BLaER1 (cell line): ENCODE measurements at regions not wholly inside any gene's neighbourhood (a gene's known extent, or its start where the extent isn't known, plus 50 kb on each side); places are given as distances from the start of the nearest gene placed in this dataset.

Source experiments
- H3K27ac ChIP-seq: shearing (Covaris generic); formaldehyde crosslinking; 2 replicates; pipeline ENCODE4 v1.8.1; 2022
- H3K27me3 ChIP-seq: shearing (Covaris generic); formaldehyde crosslinking; 2 replicates; pipeline ENCODE4 v1.8.1; 2022
- H3K36me3 ChIP-seq: shearing (Covaris generic); formaldehyde crosslinking; 2 replicates; pipeline ENCODE4 v1.8.1; 2022
- H3K4me1 ChIP-seq: shearing (Covaris generic); formaldehyde crosslinking; 2 replicates; pipeline ENCODE4 v1.8.1; 2022
- H3K4me2 ChIP-seq: shearing (Covaris generic); formaldehyde crosslinking; 2 replicates; pipeline ENCODE4 v1.8.1; 2022
- H3K4me3 ChIP-seq: shearing (Covaris generic); formaldehyde crosslinking; 2 replicates; pipeline ENCODE4 v1.8.1; 2022
- H3K9ac ChIP-seq: shearing (Covaris generic); formaldehyde crosslinking; 2 replicates; pipeline ENCODE4 v1.8.1; 2022
- H3K9me3 ChIP-seq: shearing (Covaris generic); formaldehyde crosslinking; 2 replicates; pipeline ENCODE4 v1.8.1; 2022
- H4K20me1 ChIP-seq: shearing (Covaris generic); formaldehyde crosslinking; 2 replicates; pipeline ENCODE4 v1.8.1; 2022
- Cebpa-rat ChIP-seq: shearing (Covaris generic); IDR thresholded peaks from 2 replicates; pipeline ENCODE4 v1.8.1; 2022

GRCh38 chr6:26294302-26294701 lies 70.7 kb upstream of the BTN3A2 start:
- Histone ChIP-seq H3K27me3 (no peaks in the 10 kb centered on the region), H4K20me1 (no peaks in the 10 kb centered on the region), H3K4me3 (no peak overlapping the region), H3K9me3 (peaks cover 12% of the 10 kb centered on the region), H3K27ac (no peak overlapping the region), H3K4me1 (no peaks in the 10 kb centered on the region), H3K36me3 (no peaks in the 10 kb centered on the region), H3K4me2 (no peak overlapping the region), H3K9ac (no peak overlapping the region)
- TF ChIP-seq Cebpa-rat = no peak

GRCh38 chr6:26295691-26296555 lies 69.1 kb upstream of the BTN3A2 start:
- Histone ChIP-seq H3K9me3 (no peaks in the 10 kb centered on the region), H3K4me3 (no peak overlapping the region), H3K36me3 (no peaks in the 10 kb centered on the region), H4K20me1 (no peaks in the 10 kb centered on the region), H3K9ac (no peak overlapping the region), H3K4me2 (0 out of 2 replicates have a peak overlapping the region, but pooled peaks have one; percentile 2), H3K4me1 (no peaks in the 10 kb centered on the region), H3K27ac (no peak overlapping the region), H3K27me3 (no peaks in the 10 kb centered on the region)
- TF ChIP-seq Cebpa-rat = no peak

GRCh38 chr6:26296556-26296856 lies 68.5 kb upstream of the BTN3A2 start:
- no peaks in the 10 kb centered on the region for H3K9me3 ChIP-seq
- no peak overlapping the region for H3K4me3 ChIP-seq
- no peaks in the 10 kb centered on the region for H4K20me1 ChIP-seq
- no peak for TF ChIP-seq Cebpa-rat
- H3K9ac ChIP-seq = no peak overlapping the region
- H3K4me2 ChIP-seq = no peak overlapping the region
- no peak overlapping the region for H3K27ac ChIP-seq
- no peaks in the 10 kb centered on the region for H3K36me3 ChIP-seq
- no peaks in the 10 kb centered on the region for H3K27me3 ChIP-seq
- no peaks in the 10 kb centered on the region for H3K4me1 ChIP-seq

GRCh38 chr6:26296857-26297648 lies 67.9 kb upstream of the BTN3A2 start:
- H3K9me3 ChIP-seq = no peaks in the 10 kb centered on the region
- no peaks in the 10 kb centered on the region for H3K4me1 ChIP-seq
- H3K36me3 ChIP-seq = no peaks in the 10 kb centered on the region
- no peak for TF ChIP-seq Cebpa-rat
- H4K20me1 ChIP-seq = no peaks in the 10 kb centered on the region
- H3K4me3 ChIP-seq = no peak overlapping the region
- no peak overlapping the region for H3K4me2 ChIP-seq
- H3K27ac ChIP-seq = no peak overlapping the region
- no peak overlapping the region for H3K9ac ChIP-seq
- H3K27me3 ChIP-seq = no peaks in the 10 kb centered on the region

- Histone ChIP-seq H3K36me3 (no peaks in the 10 kb centered on the region), H3K27ac (no peak overlapping the region), H3K4me3 (no peak overlapping the region), H4K20me1 (no peaks in the 10 kb centered on the region), H3K4me2 (no peak overlapping the region), H3K9me3 (no peaks in the 10 kb centered on the region), H3K27me3 (no peaks in the 10 kb centered on the region), H3K4me1 (no peaks in the 10 kb centered on the region), H3K9ac (no peak overlapping the region)
- TF ChIP-seq Cebpa-rat = no peak
Measured at GRCh38 chr6:26299286-26300042, 65.5 kb upstream of the BTN3A2 start.

GRCh38 chr6:26300043-26300331 lies 65.0 kb upstream of the BTN3A2 start:
- H3K4me1 ChIP-seq = no peaks in the 10 kb centered on the region
- no peak overlapping the region for H3K4me3 ChIP-seq
- TF ChIP-seq Cebpa-rat = no peak
- H3K36me3 ChIP-seq = no peaks in the 10 kb centered on the region
- no peaks in the 10 kb centered on the region for H3K27me3 ChIP-seq
- H3K4me2 ChIP-seq = no peak overlapping the region
- no peaks in the 10 kb centered on the region for H4K20me1 ChIP-seq
- no peaks in the 10 kb centered on the region for H3K9me3 ChIP-seq
- no peak overlapping the region for H3K9ac ChIP-seq
- H3K27ac ChIP-seq = no peak overlapping the region

GRCh38 chr6:26300359-26300758 lies 64.6 kb upstream of the BTN3A2 start:
- no peak overlapping the region for H3K4me2 ChIP-seq
- H3K4me3 ChIP-seq = no peak overlapping the region
- no peak overlapping the region for H3K27ac ChIP-seq
- H3K4me1 ChIP-seq = no peaks in the 10 kb centered on the region
- no peaks in the 10 kb centered on the region for H4K20me1 ChIP-seq
- H3K36me3 ChIP-seq = no peaks in the 10 kb centered on the region
- no peak overlapping the region for H3K9ac ChIP-seq
- no peaks in the 10 kb centered on the region for H3K9me3 ChIP-seq
- H3K27me3 ChIP-seq = no peaks in the 10 kb centered on the region
- no peak for TF ChIP-seq Cebpa-rat

GRCh38 chr6:26300828-26301227 lies 64.2 kb upstream of the BTN3A2 start:
- Histone ChIP-seq H3K4me3 (no peak overlapping the region), H3K4me2 (no peak overlapping the region), H3K9ac (no peak overlapping the region), H3K9me3 (no peaks in the 10 kb centered on the region), H3K36me3 (no peaks in the 10 kb centered on the region), H3K27me3 (no peaks in the 10 kb centered on the region), H4K20me1 (no peaks in the 10 kb centered on the region), H3K4me1 (no peaks in the 10 kb centered on the region), H3K27ac (no peak overlapping the region)
- TF ChIP-seq Cebpa-rat = no peak

- H3K9ac ChIP-seq = no peak overlapping the region
- H4K20me1 ChIP-seq = no peaks in the 10 kb centered on the region
- no peak overlapping the region for H3K4me3 ChIP-seq
- no peak overlapping the region for H3K27ac ChIP-seq
- H3K4me1 ChIP-seq = no peaks in the 10 kb centered on the region
- no peaks in the 10 kb centered on the region for H3K27me3 ChIP-seq
- TF ChIP-seq Cebpa-rat = no peak
- no peak overlapping the region for H3K4me2 ChIP-seq
- H3K9me3 ChIP-seq = no peaks in the 10 kb centered on the region
- H3K36me3 ChIP-seq = no peaks in the 10 kb centered on the region
Measured at GRCh38 chr6:26301638-26302037, 63.4 kb upstream of the BTN3A2 start.
